Panc1 (cell line): ENCODE measurements at regions not wholly inside any gene's neighbourhood (a gene's known extent, or its start where the extent isn't known, plus 50 kb on each side); places are given as distances from the start of the nearest gene placed in this dataset.

Experiments
- ATAC-seq: fragments of 200-7000 bp; cut with Tn5 transposase; 2 replicates; pipeline ENCODE4 v1.9.1; 2020; ENCODE audit warnings: mild to moderate bottlenecking, moderate library complexity
- BruUV-seq: library from RNA; stranded (reverse); fragments of 400-500 nt; replicated peaks from 2 replicates; lab custom pipeline; 2021; lab: Mats Ljungman, UMichigan
- CTCF ChIA-PET: fragments of 300-600 bp; sonication (Branson Sonifier 250); formaldehyde crosslinking; loops from one replicate; lab custom pipeline; 2022; ENCODE audit warnings: antibody characterized with exemption; lab: Charles Lee
- POLR2A ChIA-PET: fragments of 300-600 bp; sonication (Branson Sonifier 250); formaldehyde crosslinking; loops from one replicate; lab custom pipeline; 2022; ENCODE audit warnings: antibody characterized with exemption; lab: Charles Lee
- DNase-seq: peaks from one replicate; pipeline ENCODE4 v3.0.0-alpha.2; 2010; ENCODE audit warnings: low read depth, low spot score
- H3K27ac ChIP-seq: 2 replicates; pipeline ENCODE4 v1.5.1; 2011; ENCODE audit warnings: mild to moderate bottlenecking, low read length, inconsistent platforms
- H3K27me3 ChIP-seq: fragments of 200-500 bp; sonication (Bioruptor generic); 2 replicates; pipeline ENCODE4 v1.6.0; 2014; ENCODE audit warnings: low read length, inconsistent platforms; ENCODE audit not compliant: control insufficient read depth, insufficient read depth
- H3K36me3 ChIP-seq: fragments of 200-500 bp; sonication (Bioruptor generic); 2 replicates; pipeline ENCODE4 v1.5.1; 2014; ENCODE audit warnings: inconsistent platforms, mild to moderate bottlenecking, low read length, moderate library complexity; ENCODE audit not compliant: control insufficient read depth, insufficient read depth
- H3K4me1 ChIP-seq: 2 replicates; pipeline ENCODE4 v1.5.1; 2011; ENCODE audit warnings: inconsistent platforms, mild to moderate bottlenecking, low read length, moderate library complexity; ENCODE audit not compliant: control insufficient read depth, insufficient read depth
- H3K4me3 ChIP-seq, 2 experiments: 2 replicates each; pipeline ENCODE4 v1.5.1; 2011 to 2012; ENCODE audit warnings: low read depth in 2 of 2, low read length in 2 of 2, mild to moderate bottlenecking in 2 of 2, inconsistent platforms in 1 of 2, moderate library complexity in 1 of 2
- H3K9me3 ChIP-seq: fragments of 200-500 bp; sonication (Bioruptor generic); 2 replicates; pipeline ENCODE4 v1.5.1; 2014; ENCODE audit warnings: low read depth, mild to moderate bottlenecking, inconsistent platforms, low read length, moderate library complexity; ENCODE audit not compliant: control insufficient read depth, insufficient read depth
- POLR2AphosphoS5 ChIP-seq: IDR thresholded peaks from 2 replicates; pipeline ENCODE4 v1.6.1; 2012; ENCODE audit warnings: mild to moderate bottlenecking, low read depth, low read length, moderate library complexity
- SIN3A ChIP-seq: IDR thresholded peaks from 2 replicates; pipeline ENCODE4 v1.6.1; 2012; ENCODE audit warnings: low read depth, mild to moderate bottlenecking, low read length, moderate library complexity, borderline replicate concordance; ENCODE audit not compliant: insufficient read depth
- TCF7L2 ChIP-seq: IDR thresholded peaks from 2 replicates; pipeline ENCODE4 v1.6.1; 2011; ENCODE audit warnings: mild to moderate bottlenecking, low read depth, low read length, inconsistent platforms
- in situ Hi-C: cut with HindIII; loops from 2 replicates; pipeline ENCODE4 v1.10.0; 2016; ENCODE audit warnings: low sequenced_read_pairs, low pct_unique_long_range_greater_than_20kb
- intact Hi-C: fragments of 100-400 bp; cut with micrococcal nuclease; formaldehyde crosslinking; loops from one replicate; pipeline ENCODE4 v1.10.0; 2022; ENCODE audit not compliant: unreplicated experiment
- TF ChIP-seq, protein P1 (sequence below): fragments of 450-650 bp; IDR thresholded peaks from 2 replicates; pipeline ENCODE4 v1.5.1; 2017; ENCODE audit warnings: mild to moderate bottlenecking
- TF ChIP-seq, protein P2 (sequence below), 2 experiments: IDR thresholded peaks; 2 replicates each; pipeline ENCODE4 v1.6.1; 2011 to 2012; ENCODE audit warnings: low read depth in 2 of 2, control low read depth in 1 of 2, low read length in 1 of 2, mild to moderate bottlenecking in 1 of 2, moderate library complexity in 1 of 2; ENCODE audit not compliant: insufficient read depth in 1 of 2

DNA sequence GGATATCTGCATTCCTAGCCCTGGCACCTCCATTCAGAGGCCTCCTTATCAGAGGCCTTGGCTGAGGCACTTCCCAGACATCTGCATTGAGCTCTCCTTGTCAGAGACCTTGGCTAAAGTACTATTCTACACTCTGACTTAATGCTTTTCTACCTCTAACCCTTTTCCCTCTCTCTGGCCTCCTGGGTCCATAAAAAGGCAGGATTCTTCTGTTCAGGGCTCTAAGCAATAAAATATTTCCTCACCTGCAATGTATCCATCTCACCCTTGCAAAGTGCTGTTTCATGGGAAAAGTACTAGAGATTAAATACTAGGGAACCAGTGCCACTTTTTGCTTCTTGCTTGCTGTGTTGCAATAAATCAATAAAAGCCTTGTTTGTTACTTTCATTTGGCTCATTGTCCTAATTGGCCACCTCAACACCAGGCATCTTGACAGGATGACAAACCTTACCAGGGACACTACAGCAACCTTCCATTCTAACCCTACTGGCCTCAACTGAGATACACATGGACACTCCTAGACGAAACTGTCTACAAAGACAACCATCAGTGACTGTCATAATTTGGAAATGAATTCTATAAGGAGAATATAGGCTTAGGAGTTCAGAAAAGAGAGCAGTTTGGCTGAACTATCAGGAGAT is 106.5 kb upstream of the SETMAR start:
- H3K36me3 ChIP-seq: no peaks in the 10 kb centered on the region
- no peak overlapping the region for H3K4me3 ChIP-seq
- H3K27me3 ChIP-seq: no peaks in the 10 kb centered on the region
- no peak for DNase-seq
- H3K4me1 ChIP-seq: no peaks in the 10 kb centered on the region
- in situ Hi-C loops: no loop called here
- H3K27ac ChIP-seq: no peak overlapping the region
- H3K9me3 ChIP-seq: no peaks in the 10 kb centered on the region
- TF ChIP-seq, protein P1, sequence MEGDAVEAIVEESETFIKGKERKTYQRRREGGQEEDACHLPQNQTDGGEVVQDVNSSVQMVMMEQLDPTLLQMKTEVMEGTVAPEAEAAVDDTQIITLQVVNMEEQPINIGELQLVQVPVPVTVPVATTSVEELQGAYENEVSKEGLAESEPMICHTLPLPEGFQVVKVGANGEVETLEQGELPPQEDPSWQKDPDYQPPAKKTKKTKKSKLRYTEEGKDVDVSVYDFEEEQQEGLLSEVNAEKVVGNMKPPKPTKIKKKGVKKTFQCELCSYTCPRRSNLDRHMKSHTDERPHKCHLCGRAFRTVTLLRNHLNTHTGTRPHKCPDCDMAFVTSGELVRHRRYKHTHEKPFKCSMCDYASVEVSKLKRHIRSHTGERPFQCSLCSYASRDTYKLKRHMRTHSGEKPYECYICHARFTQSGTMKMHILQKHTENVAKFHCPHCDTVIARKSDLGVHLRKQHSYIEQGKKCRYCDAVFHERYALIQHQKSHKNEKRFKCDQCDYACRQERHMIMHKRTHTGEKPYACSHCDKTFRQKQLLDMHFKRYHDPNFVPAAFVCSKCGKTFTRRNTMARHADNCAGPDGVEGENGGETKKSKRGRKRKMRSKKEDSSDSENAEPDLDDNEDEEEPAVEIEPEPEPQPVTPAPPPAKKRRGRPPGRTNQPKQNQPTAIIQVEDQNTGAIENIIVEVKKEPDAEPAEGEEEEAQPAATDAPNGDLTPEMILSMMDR: no peak
- TF ChIP-seq SIN3A (no peak), TCF7L2 (no peak), POLR2AphosphoS5 (no peak)
- TF ChIP-seq, protein P2, sequence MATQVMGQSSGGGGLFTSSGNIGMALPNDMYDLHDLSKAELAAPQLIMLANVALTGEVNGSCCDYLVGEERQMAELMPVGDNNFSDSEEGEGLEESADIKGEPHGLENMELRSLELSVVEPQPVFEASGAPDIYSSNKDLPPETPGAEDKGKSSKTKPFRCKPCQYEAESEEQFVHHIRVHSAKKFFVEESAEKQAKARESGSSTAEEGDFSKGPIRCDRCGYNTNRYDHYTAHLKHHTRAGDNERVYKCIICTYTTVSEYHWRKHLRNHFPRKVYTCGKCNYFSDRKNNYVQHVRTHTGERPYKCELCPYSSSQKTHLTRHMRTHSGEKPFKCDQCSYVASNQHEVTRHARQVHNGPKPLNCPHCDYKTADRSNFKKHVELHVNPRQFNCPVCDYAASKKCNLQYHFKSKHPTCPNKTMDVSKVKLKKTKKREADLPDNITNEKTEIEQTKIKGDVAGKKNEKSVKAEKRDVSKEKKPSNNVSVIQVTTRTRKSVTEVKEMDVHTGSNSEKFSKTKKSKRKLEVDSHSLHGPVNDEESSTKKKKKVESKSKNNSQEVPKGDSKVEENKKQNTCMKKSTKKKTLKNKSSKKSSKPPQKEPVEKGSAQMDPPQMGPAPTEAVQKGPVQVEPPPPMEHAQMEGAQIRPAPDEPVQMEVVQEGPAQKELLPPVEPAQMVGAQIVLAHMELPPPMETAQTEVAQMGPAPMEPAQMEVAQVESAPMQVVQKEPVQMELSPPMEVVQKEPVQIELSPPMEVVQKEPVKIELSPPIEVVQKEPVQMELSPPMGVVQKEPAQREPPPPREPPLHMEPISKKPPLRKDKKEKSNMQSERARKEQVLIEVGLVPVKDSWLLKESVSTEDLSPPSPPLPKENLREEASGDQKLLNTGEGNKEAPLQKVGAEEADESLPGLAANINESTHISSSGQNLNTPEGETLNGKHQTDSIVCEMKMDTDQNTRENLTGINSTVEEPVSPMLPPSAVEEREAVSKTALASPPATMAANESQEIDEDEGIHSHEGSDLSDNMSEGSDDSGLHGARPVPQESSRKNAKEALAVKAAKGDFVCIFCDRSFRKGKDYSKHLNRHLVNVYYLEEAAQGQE (IDR thresholded peaks at IDR 0.05; ENCODE audit: insufficient read depth in 1 of 2, low read depth in 2 of 2, low read length in 1 of 2): no peak
- ChIA-PET CTCF (no interaction called here), POLR2A (no interaction called here)
- intact Hi-C loops: no loop called here
- no TSS peak for BruUV-seq
- no peak for ATAC-seq

DNA sequence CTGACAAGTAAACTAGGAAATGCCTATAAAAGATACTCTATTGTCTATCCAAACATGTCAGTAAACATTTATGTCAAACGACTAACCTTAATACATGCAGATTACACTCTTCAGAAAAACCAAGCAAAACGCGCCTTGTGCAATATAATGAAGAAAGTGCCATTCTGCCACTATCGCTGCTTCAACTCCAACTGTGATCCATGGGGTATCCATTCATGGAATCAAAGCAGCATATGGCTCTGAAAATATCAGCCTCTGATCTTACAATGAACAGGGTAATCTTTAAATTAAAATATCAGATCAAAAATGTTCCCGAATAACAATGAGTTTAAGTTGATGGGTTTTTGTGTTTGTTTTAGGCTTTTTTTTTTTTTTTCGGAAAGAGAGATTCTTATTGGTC is 105.5 kb upstream of the SETMAR start:
- H3K27me3 ChIP-seq: no peaks in the 10 kb centered on the region
- no TSS peak for BruUV-seq
- no peaks in the 10 kb centered on the region for H3K9me3 ChIP-seq
- H3K4me3 ChIP-seq: no peak overlapping the region
- intact Hi-C loops: no loop called here
- ChIA-PET POLR2A (no interaction called here), CTCF (no interaction called here)
- no peak for ATAC-seq
- no peaks in the 10 kb centered on the region for H3K36me3 ChIP-seq
- DNase-seq: no peak
- in situ Hi-C loops: no loop called here
- no peaks in the 10 kb centered on the region for H3K4me1 ChIP-seq
- no peak overlapping the region for H3K27ac ChIP-seq
- TF ChIP-seq, protein P2 (IDR thresholded peaks at IDR 0.05; ENCODE audit: insufficient read depth in 1 of 2, low read depth in 2 of 2, low read length in 1 of 2): no peak
- TF ChIP-seq TCF7L2 (no peak), POLR2AphosphoS5 (no peak), SIN3A (no peak)
- TF ChIP-seq, protein P1: no peak
